ENCODE measurements at regions not wholly inside any gene's neighbourhood (a gene's known extent, or its start where the extent isn't known, plus 50 kb on each side); places are given as distances from the start of the nearest gene placed in this dataset.

DNA sequence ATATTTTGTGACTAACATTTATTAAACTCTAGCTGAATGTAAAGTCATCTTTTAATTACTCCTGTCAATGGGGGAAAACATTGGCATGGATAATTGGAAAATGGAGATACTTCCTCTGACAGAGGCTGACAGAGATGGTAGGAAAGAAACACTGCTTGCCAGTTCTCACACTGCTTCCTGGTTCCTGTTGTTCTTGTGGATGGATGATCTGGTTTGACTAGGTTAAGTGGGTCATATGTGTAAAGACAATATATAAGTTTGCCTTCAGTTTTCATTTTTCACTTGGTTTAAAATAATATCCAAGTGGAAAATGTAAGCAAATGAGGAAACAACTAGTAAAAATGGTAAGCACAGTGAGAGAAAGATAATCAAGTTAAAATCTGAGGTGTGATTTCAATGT lies 188.8 kb upstream of the CWC22 start:
- TF ChIP-seq TAF1 (IDR thresholded peaks at IDR 0.05; ENCODE audit: borderline replicate concordance, insufficient read depth, low read length) (no peak), POLR2AphosphoS5 (IDR thresholded peaks at IDR 0.05; ENCODE audit: low read depth, low read length) (no peak), SIN3A (IDR thresholded peaks at IDR 0.05; ENCODE audit: borderline replicate concordance, insufficient read depth, low read length) (no peak), FOXP2 (optimal IDR thresholded peaks at IDR 0.05; ENCODE audit: borderline replicate concordance, extremely low read depth, extremely low read length, insufficient read depth) (no peak)
- TF ChIP-seq, protein P1, sequence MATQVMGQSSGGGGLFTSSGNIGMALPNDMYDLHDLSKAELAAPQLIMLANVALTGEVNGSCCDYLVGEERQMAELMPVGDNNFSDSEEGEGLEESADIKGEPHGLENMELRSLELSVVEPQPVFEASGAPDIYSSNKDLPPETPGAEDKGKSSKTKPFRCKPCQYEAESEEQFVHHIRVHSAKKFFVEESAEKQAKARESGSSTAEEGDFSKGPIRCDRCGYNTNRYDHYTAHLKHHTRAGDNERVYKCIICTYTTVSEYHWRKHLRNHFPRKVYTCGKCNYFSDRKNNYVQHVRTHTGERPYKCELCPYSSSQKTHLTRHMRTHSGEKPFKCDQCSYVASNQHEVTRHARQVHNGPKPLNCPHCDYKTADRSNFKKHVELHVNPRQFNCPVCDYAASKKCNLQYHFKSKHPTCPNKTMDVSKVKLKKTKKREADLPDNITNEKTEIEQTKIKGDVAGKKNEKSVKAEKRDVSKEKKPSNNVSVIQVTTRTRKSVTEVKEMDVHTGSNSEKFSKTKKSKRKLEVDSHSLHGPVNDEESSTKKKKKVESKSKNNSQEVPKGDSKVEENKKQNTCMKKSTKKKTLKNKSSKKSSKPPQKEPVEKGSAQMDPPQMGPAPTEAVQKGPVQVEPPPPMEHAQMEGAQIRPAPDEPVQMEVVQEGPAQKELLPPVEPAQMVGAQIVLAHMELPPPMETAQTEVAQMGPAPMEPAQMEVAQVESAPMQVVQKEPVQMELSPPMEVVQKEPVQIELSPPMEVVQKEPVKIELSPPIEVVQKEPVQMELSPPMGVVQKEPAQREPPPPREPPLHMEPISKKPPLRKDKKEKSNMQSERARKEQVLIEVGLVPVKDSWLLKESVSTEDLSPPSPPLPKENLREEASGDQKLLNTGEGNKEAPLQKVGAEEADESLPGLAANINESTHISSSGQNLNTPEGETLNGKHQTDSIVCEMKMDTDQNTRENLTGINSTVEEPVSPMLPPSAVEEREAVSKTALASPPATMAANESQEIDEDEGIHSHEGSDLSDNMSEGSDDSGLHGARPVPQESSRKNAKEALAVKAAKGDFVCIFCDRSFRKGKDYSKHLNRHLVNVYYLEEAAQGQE (IDR thresholded peaks at IDR 0.05; ENCODE audit: insufficient read depth in 1 of 2, low read depth in 2 of 2, low read length in 2 of 2): no peak
